G401.6 (cell line): ENCODE measurements at regions not wholly inside any gene's neighbourhood (a gene's known extent, or its start where the extent isn't known, plus 50 kb on each side); places are given as distances from the start of the nearest gene placed in this dataset.

ENCODE experiments used
- FAIRE-seq: peaks from 2 replicates; lab custom pipeline; 2012; peaks lifted over from hg19 to GRCh38; lab: Jason Lieb, UNC

DNA sequence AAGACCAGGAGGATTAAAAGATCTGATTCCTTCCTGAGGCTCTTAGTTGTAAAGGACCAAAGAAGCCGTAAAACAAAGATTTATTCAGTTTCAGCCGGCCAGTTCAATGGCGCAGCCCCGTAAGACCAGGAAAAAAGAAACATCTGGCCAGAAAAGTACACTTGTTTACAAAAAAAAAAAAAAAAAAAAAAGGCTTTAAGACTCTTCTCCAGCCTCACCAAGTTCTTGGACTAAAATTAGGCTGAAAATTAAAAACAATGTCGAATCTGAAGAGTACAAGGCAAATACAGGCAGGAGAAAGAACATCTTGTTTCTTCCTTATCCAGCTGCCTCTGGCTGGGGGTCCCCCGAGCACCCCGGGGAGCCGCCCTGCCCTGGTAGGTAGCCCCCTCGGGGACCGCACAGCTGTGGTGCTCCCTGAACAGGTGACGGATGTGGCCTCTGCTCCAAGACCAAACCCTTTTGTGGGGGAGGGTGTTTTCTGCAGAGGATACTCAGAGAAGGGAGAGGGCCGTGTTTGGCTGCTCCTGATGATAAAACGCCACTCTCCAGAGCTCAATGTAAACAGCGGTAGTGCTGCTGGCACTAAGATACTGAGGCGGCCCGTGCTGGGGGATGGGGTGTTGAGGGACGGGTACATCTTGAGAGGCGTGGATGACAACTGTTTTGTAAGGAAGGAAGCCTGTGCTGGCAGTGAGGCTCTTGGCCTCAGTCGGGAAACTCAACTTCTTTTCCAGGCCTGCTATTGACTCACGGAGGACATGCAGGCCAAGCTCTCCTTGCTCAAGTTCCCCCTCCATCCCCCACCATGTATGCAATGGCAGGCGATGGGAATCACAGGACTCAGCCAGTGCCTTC lies 201.0 kb upstream of the DIO3 start:
- no peak for FAIRE-seq

DNA sequence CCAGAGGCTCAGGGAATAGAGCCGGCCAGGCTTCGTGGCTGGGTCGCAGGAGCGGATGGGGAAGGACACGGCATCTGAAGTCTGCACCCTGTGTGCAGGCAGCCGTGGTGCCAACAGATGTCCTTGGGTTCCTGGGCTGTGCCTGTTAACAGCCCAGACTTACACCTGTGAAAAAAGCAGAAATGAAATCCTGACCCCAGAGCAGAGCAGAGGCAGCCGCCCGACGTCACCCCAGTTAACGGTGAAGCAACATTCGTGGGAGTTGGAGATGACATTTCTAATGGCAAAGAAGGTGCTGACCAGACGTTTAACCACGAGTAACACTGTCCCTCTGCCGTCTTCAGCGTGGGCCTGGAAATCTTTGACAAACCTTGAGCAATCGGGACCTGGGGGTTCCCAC lies 200.3 kb upstream of the DIO3 start:
- no peak for FAIRE-seq

DNA sequence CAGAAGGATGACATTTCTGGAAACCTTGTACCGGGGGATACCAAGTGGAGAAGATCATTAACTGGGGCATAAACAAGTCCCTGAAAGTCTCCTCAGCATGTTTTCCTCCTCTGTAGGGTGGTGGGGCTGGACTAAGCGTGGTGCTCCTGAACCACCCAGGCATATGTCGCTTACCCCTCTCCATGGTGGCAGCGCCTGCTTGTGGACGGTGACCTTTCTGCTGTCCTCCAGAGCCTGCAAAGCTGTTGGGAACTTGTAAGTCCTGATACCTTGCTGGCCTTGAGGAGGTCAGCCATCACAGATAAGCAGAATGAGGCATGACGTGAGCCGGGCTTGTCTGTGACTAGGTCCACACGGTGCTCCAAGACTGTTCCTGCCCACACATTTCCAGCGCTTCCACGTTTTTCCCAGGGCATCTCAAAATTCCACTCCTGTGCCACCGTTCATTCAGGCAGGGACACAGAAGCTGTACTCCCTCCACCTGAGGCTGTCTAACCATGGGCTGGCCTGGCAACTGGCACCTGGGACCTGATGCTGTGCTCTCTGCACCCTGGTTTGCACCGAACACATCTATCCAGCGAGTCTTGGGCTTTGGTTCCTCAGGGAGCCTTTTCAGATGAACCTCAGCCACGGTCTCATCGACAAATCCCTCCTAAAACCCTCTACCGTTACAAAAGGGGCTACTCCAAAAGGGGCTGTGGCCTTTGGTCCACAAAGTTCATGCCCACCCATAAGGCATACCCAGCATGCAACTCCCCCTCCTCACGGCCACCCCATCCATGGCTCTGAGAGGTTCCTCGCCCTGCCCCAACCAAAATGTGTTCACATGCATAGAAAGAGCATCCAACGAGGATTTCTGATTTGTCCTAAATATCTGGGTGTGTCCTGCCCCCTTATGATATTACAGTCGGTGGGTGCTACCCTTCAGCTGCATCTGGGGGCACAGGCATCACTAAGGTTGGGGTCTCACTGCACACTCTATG lies 199.6 kb upstream of the DIO3 start:
- no peak for FAIRE-seq

DNA sequence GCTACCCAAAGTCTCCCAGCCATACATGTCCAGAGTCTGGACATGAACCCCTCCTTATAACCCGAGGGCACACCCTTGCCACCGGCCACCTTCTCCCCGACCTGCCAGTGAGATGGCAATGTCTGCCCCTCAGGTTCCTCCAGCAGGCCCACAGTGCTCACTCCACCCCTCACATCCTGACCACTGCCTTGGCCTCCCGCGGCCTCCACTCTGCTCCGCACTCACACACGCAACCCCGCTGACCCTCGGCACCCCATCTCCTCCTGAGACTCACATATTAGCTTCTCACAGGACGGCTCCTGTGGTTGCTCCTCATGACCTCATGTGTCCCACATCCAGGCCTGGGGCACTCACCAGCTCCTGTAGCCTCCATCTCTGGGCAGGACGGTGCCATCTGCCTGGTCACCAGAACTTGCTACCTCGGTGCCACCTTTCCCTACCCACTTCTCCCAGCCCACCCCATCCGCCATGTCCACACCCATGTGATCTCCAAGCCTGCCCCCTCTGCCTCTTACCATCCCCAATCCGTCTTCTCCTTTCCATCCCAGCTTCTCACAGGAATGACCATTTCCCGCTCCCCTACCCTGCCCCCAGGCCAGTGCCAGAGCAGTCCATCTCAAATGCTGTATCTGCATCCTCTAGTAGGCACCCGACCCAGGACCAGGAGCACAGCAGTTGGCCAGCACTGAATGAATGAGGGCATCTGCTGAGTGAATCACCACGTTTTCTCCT lies 198.6 kb upstream of the DIO3 start:
- FAIRE-seq, result no peak

DNA sequence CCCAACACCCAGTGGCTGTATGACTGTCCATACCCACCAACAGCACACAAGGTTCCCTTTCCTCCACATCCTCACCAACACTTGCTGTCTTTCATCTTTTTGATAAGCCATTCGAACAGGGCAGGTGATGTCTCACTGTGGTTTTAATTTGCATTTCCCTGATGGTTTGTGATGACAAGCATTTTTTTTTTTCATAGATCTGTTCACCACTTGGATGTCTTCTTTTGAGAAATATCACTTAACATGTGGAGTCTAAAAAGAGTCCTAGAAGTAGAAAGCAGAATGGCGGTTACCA lies 198.1 kb upstream of the DIO3 start:
- FAIRE-seq, result no peak

DNA sequence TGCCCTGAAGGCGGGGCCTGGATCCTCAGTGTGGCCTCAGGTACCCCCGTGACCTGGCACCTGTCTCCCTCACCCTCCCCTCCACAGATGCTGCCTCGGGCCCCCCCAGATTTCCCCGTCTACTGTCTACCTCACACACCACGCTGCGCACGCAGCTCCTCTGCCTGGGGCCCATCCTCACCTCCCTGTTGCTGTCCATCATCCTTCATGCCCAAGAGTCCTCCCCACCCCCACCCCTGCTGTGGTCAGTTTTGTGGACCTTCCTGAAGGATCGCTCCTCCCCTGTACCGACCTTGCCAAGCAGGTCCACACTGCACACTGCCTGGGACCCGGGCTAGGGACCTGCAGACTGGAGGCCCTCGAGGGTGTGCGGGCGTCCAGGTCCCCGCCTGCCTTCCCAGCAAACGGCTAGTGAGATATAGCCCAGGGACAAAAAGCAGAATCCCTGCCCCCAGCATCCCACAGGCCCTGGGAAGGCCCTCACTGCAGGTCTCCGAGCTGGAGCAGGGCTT lies 197.4 kb upstream of the DIO3 start:
- FAIRE-seq, result no peak

DNA sequence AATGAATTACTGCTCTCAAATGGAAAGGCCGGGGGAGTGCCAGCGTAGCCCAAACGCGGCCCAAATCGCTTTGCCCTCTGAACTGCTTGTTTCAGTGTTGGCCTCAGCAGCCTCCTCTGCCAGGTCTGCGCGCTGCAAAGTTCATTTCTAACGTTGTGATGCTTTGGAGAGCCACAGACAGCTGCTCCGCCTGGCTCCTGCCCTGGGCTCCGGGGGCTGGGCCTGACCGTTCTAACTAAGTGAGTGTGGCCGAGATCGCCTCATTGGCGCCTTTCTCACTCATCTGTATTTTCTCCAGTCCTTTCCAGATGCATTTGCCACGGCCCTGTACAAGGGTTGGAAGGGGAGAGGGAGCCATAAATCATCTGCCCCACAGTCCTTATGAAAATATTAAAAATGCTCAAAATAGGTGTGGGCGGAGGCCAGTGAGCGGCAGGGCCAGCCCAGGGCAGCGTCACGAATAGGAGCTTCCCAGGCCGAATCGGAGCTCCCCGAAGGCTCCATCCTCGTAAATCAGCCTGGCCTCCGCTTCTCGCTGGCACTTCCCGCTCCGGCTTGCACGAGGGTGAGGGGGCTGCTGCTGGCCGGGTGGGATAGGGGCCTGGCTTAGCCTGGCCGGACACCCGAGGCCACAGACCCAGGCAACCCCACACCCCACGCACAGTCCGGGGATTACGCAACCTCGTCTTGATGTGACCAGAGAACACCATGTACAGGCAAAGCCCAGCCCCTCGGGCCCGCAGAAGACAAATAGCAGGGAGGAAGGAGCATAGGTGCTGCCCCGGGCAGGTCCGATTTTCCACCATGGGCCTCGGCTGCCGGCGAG lies 196.6 kb upstream of the DIO3 start:
- no peak for FAIRE-seq

DNA sequence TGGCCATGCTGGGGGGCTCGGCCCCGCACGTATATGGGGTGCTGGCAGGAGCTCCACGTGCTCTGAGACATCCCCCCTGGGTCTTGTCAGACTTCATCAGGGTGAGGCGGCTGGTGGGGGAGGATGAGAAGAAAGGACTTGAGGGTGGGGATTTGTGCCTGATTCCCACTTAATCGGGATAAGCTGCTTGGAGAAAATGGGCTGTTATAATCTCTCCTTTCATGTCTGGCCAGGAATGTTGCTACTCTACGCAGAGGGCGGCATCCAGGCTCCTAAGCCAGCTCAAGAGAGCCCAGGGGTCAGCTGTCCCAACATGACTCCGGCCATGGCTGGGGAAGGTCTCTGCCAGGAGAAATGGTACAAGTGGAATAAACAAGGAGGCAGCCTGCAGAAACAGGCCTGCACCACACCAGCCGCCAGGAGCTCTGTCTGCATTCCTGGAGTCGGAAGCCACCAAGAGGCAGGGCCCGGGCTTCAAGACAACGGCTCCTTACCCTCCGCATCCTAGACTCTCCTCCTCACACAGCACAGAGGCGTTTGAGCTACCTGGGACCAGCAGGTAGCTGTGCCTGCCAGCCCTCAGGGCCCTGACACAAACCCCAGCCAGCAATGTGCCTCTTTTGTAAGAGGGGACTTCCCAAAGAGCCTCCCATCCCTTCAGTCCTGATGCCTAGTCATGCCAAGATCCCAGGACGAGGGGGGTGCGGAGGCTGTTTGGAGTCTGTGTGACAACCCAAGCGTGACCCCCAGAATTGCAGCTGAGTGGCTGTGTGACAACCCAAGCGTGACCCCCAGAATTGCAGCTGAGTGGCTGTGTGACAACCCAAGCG lies 195.8 kb upstream of the DIO3 start:
- no peak for FAIRE-seq

DNA sequence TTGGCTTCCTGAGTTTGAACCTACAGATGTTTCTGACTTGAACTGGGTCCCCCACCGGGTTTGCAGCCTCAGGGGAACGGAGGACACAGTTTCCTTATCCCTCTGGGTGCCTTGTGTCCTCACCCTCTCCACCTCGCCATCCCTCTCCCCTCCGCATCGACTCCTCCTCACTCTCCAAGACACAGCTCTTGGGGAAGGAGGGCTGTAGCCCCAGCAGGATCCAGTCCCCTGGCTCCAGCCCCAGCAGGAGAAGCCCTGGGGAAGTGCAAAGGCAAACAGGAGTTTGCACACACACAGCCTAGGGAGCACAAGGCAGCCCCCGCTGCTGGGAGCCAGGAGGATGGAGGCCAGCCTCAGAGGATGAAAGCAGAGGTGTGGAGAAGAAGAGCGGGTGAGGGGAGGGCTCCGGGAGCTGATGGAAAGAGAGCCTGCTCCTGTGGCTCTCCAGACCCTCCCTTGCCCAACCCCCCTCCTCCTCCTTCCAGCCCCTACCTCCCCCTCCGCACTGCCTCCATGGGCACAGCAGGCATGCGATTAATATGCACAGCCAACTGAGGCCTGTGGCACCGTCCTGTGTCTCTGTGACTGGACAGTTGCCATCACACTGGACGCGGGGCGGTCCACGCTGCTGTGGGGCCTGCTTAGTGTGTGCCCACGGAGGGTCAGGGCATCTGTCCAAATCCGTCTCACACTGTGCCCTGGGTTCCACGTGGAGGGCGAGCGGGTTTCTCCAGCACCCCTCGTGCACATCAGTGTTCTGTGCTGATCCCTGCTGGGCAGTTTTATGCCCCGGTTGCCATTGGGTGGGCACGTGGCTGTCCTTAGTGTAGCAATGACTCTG lies 193.7 kb upstream of the DIO3 start:
- no peak for FAIRE-seq

DNA sequence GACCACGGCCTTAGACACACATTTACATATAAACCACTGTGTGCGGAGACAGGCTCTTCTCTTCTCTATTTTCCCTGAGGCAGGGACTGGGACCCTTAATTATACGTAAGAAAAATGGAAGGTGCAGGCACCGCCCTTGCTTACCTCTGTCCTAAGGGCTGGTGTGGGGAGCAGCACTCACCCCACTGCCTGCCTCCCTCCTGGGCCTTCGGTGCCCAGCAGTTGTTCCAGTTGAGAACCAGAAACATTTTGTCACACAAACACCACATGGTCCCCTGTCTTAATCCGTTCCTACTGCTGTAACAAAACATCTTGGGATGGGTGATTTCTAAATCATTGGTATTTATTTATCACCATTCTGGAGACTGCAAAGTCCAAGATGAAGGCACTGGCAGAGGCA lies 192.7 kb upstream of the DIO3 start:
- no peak for FAIRE-seq

DNA sequence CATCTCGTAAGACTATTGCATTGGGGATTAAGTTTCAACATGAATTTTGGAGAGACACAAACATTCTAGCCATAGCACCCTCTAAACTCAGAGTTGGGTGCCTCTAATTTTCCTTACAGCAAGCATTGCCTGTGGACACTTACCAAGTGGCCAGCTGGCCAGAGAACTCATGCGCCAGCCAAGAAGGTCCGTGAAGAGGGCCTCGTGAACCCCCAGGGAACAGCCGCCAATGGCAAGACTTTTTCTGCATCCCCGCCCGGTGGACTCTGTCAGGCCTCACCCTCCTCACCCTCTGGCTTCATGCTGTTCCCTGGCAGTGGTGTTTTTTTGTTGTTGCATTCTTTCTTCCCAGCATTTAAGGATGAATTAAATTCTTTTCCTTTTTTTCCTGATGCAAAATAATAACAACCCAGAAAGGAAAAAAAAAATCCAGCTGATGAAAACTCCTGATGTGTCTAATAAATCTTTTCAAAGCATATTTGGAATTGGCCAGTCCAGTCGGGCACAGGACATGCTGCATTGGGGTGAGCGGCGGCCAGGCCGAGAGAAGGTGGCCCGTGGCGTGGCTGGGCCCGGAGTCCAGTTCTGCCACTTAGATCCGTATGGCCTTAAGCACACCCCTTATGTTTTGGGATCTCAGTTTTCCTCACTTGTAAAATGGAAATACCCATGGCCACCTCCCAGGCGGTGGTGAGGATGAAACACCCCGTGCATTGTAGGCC lies 191.9 kb upstream of the DIO3 start:
- no peak for FAIRE-seq

DNA sequence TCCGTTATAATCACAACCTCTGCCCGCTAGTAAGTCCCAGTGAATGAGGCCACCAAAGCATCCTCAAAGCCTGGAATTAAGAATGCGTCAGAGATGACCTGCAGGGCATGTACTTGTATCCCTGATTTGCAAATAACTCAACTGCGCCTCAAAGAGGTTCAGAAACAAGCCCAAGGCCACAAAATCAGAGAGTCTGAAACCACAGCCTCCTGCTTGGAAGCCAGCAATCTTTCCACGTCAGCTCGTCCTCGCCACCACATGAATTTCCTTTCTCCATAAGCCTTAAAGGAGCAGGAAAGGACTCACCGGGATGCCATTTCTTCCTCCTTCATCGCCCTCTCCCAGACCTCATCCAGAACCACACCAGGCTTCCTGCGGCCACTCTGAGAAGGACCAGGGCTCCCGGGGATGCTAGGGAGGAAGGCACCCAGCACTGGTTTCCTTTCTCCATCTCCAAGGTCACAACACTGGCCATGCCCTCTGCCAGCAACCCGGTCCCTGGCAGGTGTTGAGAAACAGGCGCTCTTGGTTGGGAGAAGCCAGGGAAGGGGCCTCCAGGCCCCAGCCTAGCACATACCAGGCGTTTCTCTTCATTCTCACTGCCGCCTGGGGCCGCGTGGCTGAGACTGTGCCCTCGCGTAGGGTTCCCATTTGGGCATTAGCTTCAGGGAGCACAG lies 191.2 kb upstream of the DIO3 start:
- FAIRE-seq, result no peak

DNA sequence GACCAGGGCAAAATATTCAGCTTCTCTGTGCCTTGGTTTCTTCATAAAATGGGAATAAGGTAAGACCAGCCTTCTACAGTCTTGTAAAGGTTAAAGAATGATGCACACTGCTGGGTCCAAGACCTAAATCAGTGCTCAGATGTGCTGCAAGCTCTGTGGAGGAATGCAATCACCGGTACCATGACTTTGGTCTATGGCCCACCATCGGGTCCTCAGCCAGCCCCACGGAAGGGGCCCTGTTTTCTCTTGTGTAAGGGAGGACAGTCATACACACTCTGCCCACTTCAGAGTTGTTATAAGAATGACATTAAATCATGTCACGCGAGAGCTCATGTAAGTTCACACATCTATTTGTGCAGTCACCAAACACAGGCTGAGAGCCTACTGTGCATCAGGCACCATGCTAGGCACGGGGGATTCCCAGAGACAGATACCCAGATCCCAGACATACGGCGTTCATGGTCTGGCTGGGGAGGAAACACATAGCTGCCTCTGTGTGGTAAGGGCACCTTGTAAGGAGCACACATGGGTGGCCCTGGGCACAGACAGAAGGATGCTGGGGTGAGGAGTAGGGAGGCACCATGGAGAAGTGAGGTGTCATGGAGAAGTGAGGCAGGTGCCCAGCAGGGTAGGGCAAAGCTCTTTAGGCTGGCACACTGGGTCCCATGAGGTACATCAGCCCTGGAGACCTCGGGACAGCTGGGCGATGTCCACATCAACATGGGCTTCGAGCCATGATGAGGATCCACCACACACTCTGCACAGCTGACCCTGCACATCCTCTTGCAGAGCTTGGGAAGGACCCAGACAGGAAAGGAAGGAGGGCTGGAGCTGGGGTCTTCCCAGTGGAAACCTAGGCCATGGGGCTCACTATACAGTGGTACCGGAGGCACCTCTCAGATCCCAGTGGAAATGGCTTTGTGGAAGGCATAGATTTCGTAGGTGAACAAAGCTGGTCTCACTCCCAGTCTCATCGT lies 190.4 kb upstream of the DIO3 start:
- FAIRE-seq, result no peak

DNA sequence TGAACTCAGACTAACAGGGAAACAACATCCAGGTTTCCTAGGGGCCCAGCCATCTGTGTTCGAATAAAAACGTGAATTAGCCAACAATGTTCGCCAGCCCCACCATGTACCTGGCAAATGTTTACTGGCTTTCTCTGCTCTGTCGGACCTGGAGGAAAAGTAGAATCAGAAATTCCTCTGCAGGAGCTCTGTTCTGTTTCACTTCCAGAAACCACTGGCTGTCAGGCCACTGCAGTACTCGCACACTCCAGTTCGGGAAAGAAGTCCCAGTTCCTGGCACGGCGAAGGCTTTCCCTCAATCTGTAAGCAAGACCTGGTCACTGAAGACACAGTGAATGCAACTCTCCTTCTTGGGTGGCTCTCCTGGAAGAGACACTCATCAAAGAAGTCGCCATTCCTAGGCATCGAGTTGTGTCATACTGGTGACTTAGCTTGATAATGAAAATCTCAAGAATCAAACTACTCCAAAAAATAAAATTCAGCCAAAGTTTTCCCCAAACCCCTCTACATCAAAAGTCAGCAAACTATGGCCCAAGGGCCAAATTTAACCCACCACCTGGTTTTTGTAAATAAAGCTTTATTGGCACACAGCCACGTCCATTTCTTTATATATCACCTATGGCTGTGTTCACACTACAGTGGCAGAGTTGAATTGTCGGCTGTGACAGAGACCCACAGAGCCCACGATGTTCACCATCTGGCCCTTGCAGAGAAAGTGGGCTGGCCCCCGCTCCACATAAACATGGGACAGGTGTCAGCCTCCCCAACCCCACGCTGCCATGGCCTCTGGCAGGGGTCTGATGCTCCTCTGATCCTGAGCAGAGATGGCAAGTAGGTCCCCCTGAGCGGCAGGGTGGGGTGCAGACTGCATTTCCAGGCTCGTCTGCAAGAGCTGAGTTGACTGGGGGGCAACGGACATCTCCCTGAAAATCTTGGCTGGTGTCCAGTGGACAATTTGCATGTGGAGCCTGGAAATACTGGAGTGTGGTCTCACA lies 189.2 kb upstream of the DIO3 start:
- no peak for FAIRE-seq

DNA sequence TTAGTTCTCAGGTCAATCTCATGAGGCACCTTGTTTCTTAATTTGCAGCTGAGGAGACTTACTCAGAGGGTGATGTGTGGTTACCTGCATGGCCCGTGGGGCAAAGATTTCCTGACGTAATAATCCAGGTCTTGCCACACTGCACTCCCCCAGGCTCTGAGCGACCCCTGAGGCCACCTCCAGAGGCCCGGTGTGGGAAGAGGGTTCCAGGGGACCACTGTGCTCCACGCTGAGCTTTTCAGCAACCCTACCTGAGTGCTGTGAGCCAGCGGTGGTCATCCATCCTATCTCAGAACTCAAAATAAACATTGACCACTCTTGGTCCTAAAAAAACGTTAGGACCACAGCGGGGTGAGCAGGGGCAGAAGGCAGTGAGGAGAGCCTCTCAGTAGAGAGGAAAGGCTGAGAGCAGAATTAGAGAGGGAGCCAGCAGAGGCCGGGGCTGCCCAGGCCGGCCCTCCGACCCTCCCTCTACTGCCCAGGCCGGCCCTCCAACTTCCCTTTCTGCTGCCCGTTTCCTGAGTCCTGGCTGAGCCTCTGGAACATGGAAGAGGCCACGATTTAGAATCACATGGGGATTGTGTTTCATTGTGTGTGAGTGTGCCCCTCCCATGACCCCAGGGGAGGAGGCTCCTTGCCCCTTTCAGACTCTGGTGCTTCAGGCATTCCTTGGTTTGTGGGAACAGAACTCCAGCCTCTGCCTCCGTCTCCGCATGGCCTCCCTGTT lies 188.2 kb upstream of the DIO3 start:
- FAIRE-seq, result no peak
